Caco-2 (cell line): ENCODE measurements at regions not wholly inside any gene's neighbourhood (a gene's known extent, or its start where the extent isn't known, plus 50 kb on each side); places are given as distances from the start of the nearest gene placed in this dataset.

Source experiments
- BruUV-seq: library from RNA; stranded (reverse); fragments of 400-500 nt; replicated peaks from 2 replicates; lab custom pipeline; 2021; lab: Mats Ljungman, UMichigan
- CTCF ChIA-PET: fragments of 300-600 bp; sonication (Branson Sonifier 250); formaldehyde crosslinking; loops from one replicate; lab custom pipeline; 2022; ENCODE audit warnings: antibody characterized with exemption; lab: Charles Lee
- POLR2A ChIA-PET: fragments of 300-600 bp; sonication (Branson Sonifier 250); formaldehyde crosslinking; loops from one replicate; lab custom pipeline; 2022; ENCODE audit warnings: antibody characterized with exemption; lab: Charles Lee
- DNase-seq, 2 experiments: peaks; one replicate each; pipeline versions ENCODE4 v3.0.0 to v3.0.0-alpha.2; 2020 to 2022
- H3K27me3 ChIP-seq: replicated peaks from 2 replicates; pipeline ENCODE4 v1.6.0; 2011; ENCODE audit warnings: low read length; ENCODE audit not compliant: control insufficient read depth, insufficient read depth
- H3K36me3 ChIP-seq: 2 replicates; pipeline ENCODE4 v1.5.1; 2011; ENCODE audit warnings: low read length; ENCODE audit not compliant: control insufficient read depth, insufficient read depth
- H3K4me1 ChIP-seq: fragments of 250-450 bp; sonication (Bioruptor Pico); 2 replicates; pipeline ENCODE4 v1.5.1; 2020; ENCODE audit warnings: mild to moderate bottlenecking
- H3K4me3 ChIP-seq: 2 replicates; pipeline ENCODE4 v1.5.1; 2011; ENCODE audit warnings: low read depth, mild to moderate bottlenecking, control low read depth, low read length
- H3K9me3 ChIP-seq: fragments of 250-450 bp; sonication (Bioruptor Pico); 2 replicates; pipeline ENCODE4 v1.5.1; 2020; ENCODE audit warnings: mild to moderate bottlenecking, moderate library complexity
- H3K27ac Mint-ChIP-seq: one replicate; pipeline ENCODE4 v1.8.0; 2022; ENCODE audit warnings: mixed read lengths; ENCODE audit not compliant: unreplicated experiment
- H3K27me3 Mint-ChIP-seq: one replicate; pipeline ENCODE4 v1.8.0; 2022; ENCODE audit warnings: mixed read lengths; ENCODE audit not compliant: insufficient read depth, unreplicated experiment
- H3K36me3 Mint-ChIP-seq: one replicate; pipeline ENCODE4 v1.8.0; 2022; ENCODE audit warnings: mild to moderate bottlenecking, mixed read lengths; ENCODE audit not compliant: insufficient read depth, unreplicated experiment
- H3K4me1 Mint-ChIP-seq: one replicate; pipeline ENCODE4 v1.8.0; 2022; ENCODE audit warnings: low read depth, mixed read lengths; ENCODE audit not compliant: unreplicated experiment
- H3K4me3 Mint-ChIP-seq: one replicate; pipeline ENCODE4 v1.8.0; 2022; ENCODE audit warnings: mild to moderate bottlenecking, moderate library complexity, mixed read lengths; ENCODE audit not compliant: unreplicated experiment
- H3K9me3 Mint-ChIP-seq: one replicate; pipeline ENCODE4 v1.8.0; 2022; ENCODE audit warnings: mixed read lengths; ENCODE audit not compliant: unreplicated experiment
- CTCF ChIP-seq, 2 experiments: fragments of 200-600 bp in 1 of 2; IDR thresholded peaks; 1 replicate in 1 of 2; 2 replicates in 1 of 2; pipeline versions ENCODE4 v1.5.1 to v1.8.0; 2011 to 2022; ENCODE audit warnings: antibody characterized with exemption in 1 of 2, control low read depth in 1 of 2, inconsistent platforms in 1 of 2, low read depth in 1 of 2, low read length in 1 of 2, mild to moderate bottlenecking in 1 of 2, moderate library complexity in 1 of 2; ENCODE audit not compliant: insufficient read depth in 1 of 2, severe bottlenecking in 1 of 2, unreplicated experiment in 1 of 2
- intact Hi-C: fragments of 100-400 bp; cut with micrococcal nuclease; formaldehyde crosslinking; loops from one replicate; pipeline ENCODE4 v1.10.0; 2022; ENCODE audit not compliant: unreplicated experiment

- no peak for DNase-seq
- Histone ChIP-seq H3K36me3 (no peaks in the 10 kb centered on the region), H3K4me3 (no peak overlapping the region), H3K9me3 (no peaks in the 10 kb centered on the region), H3K4me1 (no peaks in the 10 kb centered on the region), H3K27me3 (no peaks in the 10 kb centered on the region; the same call in 1 of the 2 replicates)
- no peak for TF ChIP-seq CTCF (IDR thresholded peaks at IDR 0.05; ENCODE audit: insufficient read depth in 1 of 2, low read depth in 1 of 2, low read length in 1 of 2, severe bottlenecking in 1 of 2, unreplicated experiment in 1 of 2)
- no TSS peak for BruUV-seq
- peaks cover 20% of the 10 kb centered on the region for H3K27me3 Mint-ChIP-seq
- ChIA-PET POLR2A (no interaction called here), CTCF (no interaction called here)
- H3K36me3 Mint-ChIP-seq: no peaks in the 10 kb centered on the region
- no peaks in the 10 kb centered on the region for H3K9me3 Mint-ChIP-seq
- H3K27ac Mint-ChIP-seq: no peak overlapping the region
- intact Hi-C loops: no loop called here
- no peaks in the 10 kb centered on the region for H3K4me1 Mint-ChIP-seq
- H3K4me3 Mint-ChIP-seq: no peak overlapping the region
Measured at GRCh38 chr7:25680636-25681035, 452.4 kb upstream of the NPVF start.

- no TSS peak for BruUV-seq
- no peak overlapping the region for H3K4me3 Mint-ChIP-seq
- no peaks in the 10 kb centered on the region for H3K36me3 Mint-ChIP-seq
- Histone ChIP-seq H3K4me1 (no peaks in the 10 kb centered on the region), H3K4me3 (no peak overlapping the region), H3K36me3 (no peaks in the 10 kb centered on the region), H3K27me3 (peaks cover 2% of the 10 kb centered on the region), H3K9me3 (no peaks in the 10 kb centered on the region)
- no peaks in the 10 kb centered on the region for H3K4me1 Mint-ChIP-seq
- TF ChIP-seq CTCF (IDR thresholded peaks at IDR 0.05; ENCODE audit: insufficient read depth in 1 of 2, low read depth in 1 of 2, low read length in 1 of 2, severe bottlenecking in 1 of 2, unreplicated experiment in 1 of 2): no peak
- ChIA-PET CTCF (no interaction called here), POLR2A (no interaction called here)
- H3K9me3 Mint-ChIP-seq: no peaks in the 10 kb centered on the region
- no peak overlapping the region for H3K27ac Mint-ChIP-seq
- intact Hi-C loops: no loop called here
- DNase-seq: no peak
- H3K27me3 Mint-ChIP-seq: peaks cover 27% of the 10 kb centered on the region
Measured at GRCh38 chr7:25684360-25684759, 456.1 kb upstream of the NPVF start.

GRCh38 chr7:25686493-25686892, 458.2 kb upstream of the NPVF start:
- H3K36me3 ChIP-seq: no peaks in the 10 kb centered on the region
- no peaks in the 10 kb centered on the region for H3K9me3 ChIP-seq
- no peak for TF ChIP-seq CTCF (IDR thresholded peaks at IDR 0.05; ENCODE audit: insufficient read depth in 1 of 2, low read depth in 1 of 2, low read length in 1 of 2, severe bottlenecking in 1 of 2, unreplicated experiment in 1 of 2)
- no peaks in the 10 kb centered on the region for H3K4me1 ChIP-seq
- Mint-ChIP-seq H3K27ac (no peak overlapping the region), H3K36me3 (no peaks in the 10 kb centered on the region), H3K27me3 (peaks cover 25% of the 10 kb centered on the region), H3K4me1 (no peaks in the 10 kb centered on the region), H3K4me3 (no peak overlapping the region), H3K9me3 (no peaks in the 10 kb centered on the region)
- ChIA-PET POLR2A (no interaction called here), CTCF (no interaction called here)
- no peak overlapping the region for H3K4me3 ChIP-seq
- intact Hi-C loops: no loop called here
- peaks cover 2% of the 10 kb centered on the region for H3K27me3 ChIP-seq
- BruUV-seq: no TSS peak
- DNase-seq: no peak
